ENCODE measurements at regions not wholly inside any gene's neighbourhood (a gene's known extent, or its start where the extent isn't known, plus 50 kb on each side); places are given as distances from the start of the nearest gene placed in this dataset.

- Histone ChIP-seq H3K4me3 (ENCODE audit: insufficient read depth, low read depth, low read length) (no peak overlapping the region), H2BK20ac (ENCODE audit: low read depth, low read length) (no peak overlapping the region), H3K18ac (ENCODE audit: low read depth, low read length) (no peak overlapping the region), H3K9me3 (ENCODE audit: control insufficient read depth, insufficient read depth, low read length) (no peaks in the 10 kb centered on the region), H3K27me3 (ENCODE audit: control insufficient read depth, insufficient read depth, low read length) (no peaks in the 10 kb centered on the region), H3K27ac (ENCODE audit: insufficient read depth, low read length) (no peak overlapping the region), H3K23ac (ENCODE audit: low read depth, low read length) (no peak overlapping the region; the same call in 1 of the 2 replicates), H2AK5ac (ENCODE audit: low read depth, low read length) (no peak overlapping the region), H2BK15ac (ENCODE audit: low read depth, low read length) (no peak overlapping the region), H3K9ac (ENCODE audit: low read depth, low read length) (no peak overlapping the region), H3K9me1 (ENCODE audit: insufficient read depth, low read length) (no peaks in the 10 kb centered on the region), H3K36me3 (ENCODE audit: control insufficient read depth, insufficient read depth, low read length) (no peaks in the 10 kb centered on the region), H4K8ac (ENCODE audit: low read depth in 2 of 2, low read length in 2 of 2) (no peak overlapping the region), H3K56ac (ENCODE audit: extremely low read depth, insufficient read depth, low read length) (no peak overlapping the region), H3K14ac (replicated peaks; ENCODE audit: low read depth, low read length) (no peak overlapping the region), H2BK120ac (ENCODE audit: low read depth, low read length) (no peak overlapping the region), H3K4me1 (ENCODE audit: control insufficient read depth, insufficient read depth, low read length) (no peaks in the 10 kb centered on the region), H3K4me2 (ENCODE audit: low read depth, low read length) (no peak overlapping the region; the same call in 1 of the 2 replicates), H3K4ac (ENCODE audit: low read depth, low read length) (no peak overlapping the region), H4K5ac (ENCODE audit: low read depth, low read length) (no peak overlapping the region), H4K20me1 (ENCODE audit: insufficient read depth, low read length) (no peaks in the 10 kb centered on the region), H2AFZ (replicated peaks; ENCODE audit: low read length, poor library complexity) (no peak overlapping the region), H2BK5ac (ENCODE audit: low read depth, low read length, poor library complexity, severe bottlenecking) (no peak overlapping the region), H4K91ac (ENCODE audit: insufficient read depth, low read depth, low read length) (no peak overlapping the region), H3K79me1 (ENCODE audit: low read depth in 1 of 2, low read length in 2 of 2) (no peaks in the 10 kb centered on the region), H2AK9ac (replicated peaks; ENCODE audit: low read depth, low read length, poor library complexity) (no peak overlapping the region)
- ChIA-PET CTCF (interaction anchor here (0.7 kb wide), 1 partner anchor 72 kb away, joined by 3 read pairs; no protein-coding TSS in a partner anchor), POLR2A (ENCODE audit: unreplicated experiment) (no interaction called here)
- intact Hi-C loops (cut with micrococcal nuclease) (no loop called here), in situ Hi-C loops (cut with MboI; ENCODE audit: low sequenced_read_pairs) (no loop called here), dilution Hi-C loops (cut with HindIII; ENCODE audit: low sequenced_read_pairs, unreplicated experiment) (no loop called here)
- no TSS peak for BruUV-seq (replicated peaks)
- ATAC-seq (ENCODE audit: low read depth) (no peak), DNase-seq (no peak)
- WGBS, 2 experiments (ENCODE audit: extremely low coverage in 2 of 2, insufficient read length in 1 of 2), result no CpG with 5 or more reads among the region's 1 CpG
- TF ChIP-seq MAZ (IDR thresholded peaks at IDR 0.05; ENCODE audit: borderline replicate concordance, low read depth, low read length) (no peak), RCOR1 (IDR thresholded peaks at IDR 0.05; ENCODE audit: insufficient replicate concordance, low read length) (no peak), SMC3 (IDR thresholded peaks at IDR 0.05; ENCODE audit: low read depth, low read length) (no peak), CHD1 (IDR thresholded peaks at IDR 0.05; ENCODE audit: low read depth, low read length) (no peak), ELK1 (IDR thresholded peaks at IDR 0.05; ENCODE audit: borderline replicate concordance, low read depth, low read length) (no peak), NFE2L2 (IDR thresholded peaks at IDR 0.05; ENCODE audit: low read depth, low read length) (no peak), RAD21 (IDR thresholded peaks at IDR 0.05; ENCODE audit: low read length) (no peak), USF2 (IDR thresholded peaks at IDR 0.05; ENCODE audit: low read depth, low read length) (no peak), CTCF (conservative IDR thresholded peaks at IDR 0.05; ENCODE audit: low read depth, low read length) (no peak), BHLHE40 (IDR thresholded peaks at IDR 0.05; ENCODE audit: low read depth, low read length) (no peak), FOS (IDR thresholded peaks at IDR 0.05; ENCODE audit: low read depth, low read length) (no peak), MXI1 (IDR thresholded peaks at IDR 0.05; ENCODE audit: borderline replicate concordance, low read depth, low read length) (no peak), RFX5 (IDR thresholded peaks at IDR 0.05; ENCODE audit: low read depth, low read length) (no peak), CEBPB (IDR thresholded peaks at IDR 0.05; ENCODE audit: low read depth, low read length) (no peak), POLR2A (IDR thresholded peaks at IDR 0.05; ENCODE audit: low read depth, low read length) (no peak), MAFK (IDR thresholded peaks at IDR 0.05; ENCODE audit: low read depth, low read length) (no peak)
Measured at GRCh38 chr5:107294669-107295068, 376.1 kb downstream of the EFNA5 start.

Measured in IMR-90 (cell line).